RKO (cell line): ENCODE measurements at regions not wholly inside any gene's neighbourhood (a gene's known extent, or its start where the extent isn't known, plus 50 kb on each side); places are given as distances from the start of the nearest gene placed in this dataset.

Experiments
- DNase-seq: peaks from one replicate; pipeline ENCODE4 v3.0.0-alpha.2; 2016; ENCODE audit warnings: low spot score

- DNase-seq, result no peak
Observed at GRCh38 chr21:25024639-25025038, 582.6 kb downstream of the MRPL39 start.

GRCh38 chr21:25005388-25005787, 601.9 kb downstream of the MRPL39 start:
- DNase-seq, result peak; percentile 18

- no peak for DNase-seq
Observed at GRCh38 chr21:25002676-25003075, 604.6 kb downstream of the MRPL39 start.

GRCh38 chr21:24995216-24995615, 612.1 kb downstream of the MRPL39 start:
- DNase-seq, result no peak

GRCh38 chr21:24994717-24995116, 612.6 kb downstream of the MRPL39 start:
- no peak for DNase-seq

GRCh38 chr21:24989516-24989915, 617.8 kb downstream of the MRPL39 start:
- DNase-seq, result no peak

- no peak for DNase-seq
Observed at GRCh38 chr21:24988941-24989340, 618.3 kb downstream of the MRPL39 start.

GRCh38 chr21:24976238-24976637, 631.0 kb downstream of the MRPL39 start:
- DNase-seq, result no peak

GRCh38 chr21:24969068-24969467, 638.2 kb downstream of the MRPL39 start:
- no peak for DNase-seq

- DNase-seq, result no peak
Observed at GRCh38 chr21:24955275-24955961, 651.9 kb downstream of the MRPL39 start.

GRCh38 chr21:24948186-24948585, 659.1 kb downstream of the MRPL39 start:
- DNase-seq, result no peak

GRCh38 chr21:24945910-24946309, 661.4 kb downstream of the MRPL39 start:
- no peak for DNase-seq

- DNase-seq, result peak; percentile 12
Observed at GRCh38 chr21:24941316-24942185, 665.7 kb downstream of the MRPL39 start.

GRCh38 chr21:24939291-24939690, 668.0 kb downstream of the MRPL39 start:
- no peak for DNase-seq

GRCh38 chr21:24938573-24938972, 668.7 kb downstream of the MRPL39 start:
- no peak for DNase-seq

- DNase-seq, result peak; percentile 1
Observed at GRCh38 chr21:24935991-24936390, 671.3 kb downstream of the MRPL39 start.

GRCh38 chr21:24910591-24910990, 696.7 kb downstream of the MRPL39 start:
- DNase-seq, result no peak

- DNase-seq, result no peak
Observed at GRCh38 chr21:24903994-24904635, 703.2 kb downstream of the MRPL39 start.

GRCh38 chr21:24899138-24899537, 708.1 kb downstream of the MRPL39 start:
- no peak for DNase-seq

GRCh38 chr21:24897883-24898282, 709.4 kb downstream of the MRPL39 start:
- DNase-seq, result no peak

GRCh38 chr21:24896735-24897124, 710.6 kb downstream of the MRPL39 start:
- DNase-seq, result no peak

GRCh38 chr21:24895885-24896734, 711.2 kb downstream of the MRPL39 start:
- DNase-seq, result peak; percentile 36
